IMR-90 (cell line): ENCODE measurements at regions not wholly inside any gene's neighbourhood (a gene's known extent, or its start where the extent isn't known, plus 50 kb on each side); places are given as distances from the start of the nearest gene placed in this dataset.

Experiments used
- ATAC-seq: fragments of 200-7000 bp; cut with Tn5 transposase; 2 replicates; pipeline ENCODE4 v1.9.1; 2020; ENCODE audit warnings: low read depth, mild to moderate bottlenecking, moderate library complexity
- BruUV-seq: library from RNA; stranded (reverse); fragments of 400-500 nt; replicated peaks from 2 replicates; lab custom pipeline; 2021; lab: Mats Ljungman, UMichigan
- CTCF ChIA-PET: fragments of 300-600 bp; formaldehyde crosslinking; extraction: SDS; loops from one replicate; lab custom pipeline; 2021; ENCODE audit warnings: antibody characterized with exemption; lab: Yijun Ruan, JAX
- POLR2A ChIA-PET: fragments of 300-600 bp; sonication (Branson Sonifier 250); formaldehyde crosslinking; loops from one replicate; lab custom pipeline; 2022; ENCODE audit warnings: antibody characterized with exemption; ENCODE audit not compliant: unreplicated experiment; lab: Charles Lee
- DNase-seq: peaks from one replicate; pipeline ENCODE4 v3.0.0; 2013
- H2AFZ ChIP-seq: replicated peaks from 2 replicates; pipeline ENCODE3; 2013; ENCODE audit warnings: low read length, mild to moderate bottlenecking; ENCODE audit not compliant: poor library complexity
- H2AK5ac ChIP-seq: 2 replicates; pipeline ENCODE4 v1.6.1; 2013; ENCODE audit warnings: low read depth, low read length, inconsistent platforms
- H2AK9ac ChIP-seq: replicated peaks from 2 replicates; pipeline ENCODE3; 2013; ENCODE audit warnings: mild to moderate bottlenecking, low read depth, low read length, moderate library complexity; ENCODE audit not compliant: poor library complexity
- H2BK120ac ChIP-seq: 2 replicates; pipeline ENCODE4 v1.6.1; 2013; ENCODE audit warnings: low read depth, low read length, inconsistent platforms
- H2BK15ac ChIP-seq: 3 replicates; pipeline ENCODE4 v1.6.1; 2013; ENCODE audit warnings: low read depth, low read length, inconsistent platforms
- H2BK20ac ChIP-seq: 2 replicates; pipeline ENCODE4 v1.6.1; 2013; ENCODE audit warnings: low read depth, mild to moderate bottlenecking, inconsistent platforms, low read length, moderate library complexity
- H2BK5ac ChIP-seq: 2 replicates; pipeline ENCODE4 v1.6.1; 2013; ENCODE audit warnings: mild to moderate bottlenecking, low read depth, low read length, inconsistent platforms; ENCODE audit not compliant: poor library complexity, severe bottlenecking
- H3K14ac ChIP-seq: replicated peaks from 2 replicates; pipeline ENCODE4 v1.6.1; 2013; ENCODE audit warnings: low read depth, low read length, inconsistent platforms
- H3K18ac ChIP-seq: 2 replicates; pipeline ENCODE4 v1.6.1; 2013; ENCODE audit warnings: low read depth, low read length, control low read depth
- H3K23ac ChIP-seq: 2 replicates; pipeline ENCODE4 v1.6.1; 2013; ENCODE audit warnings: low read depth, low read length, inconsistent platforms
- H3K27ac ChIP-seq: 2 replicates; pipeline ENCODE4 v1.5.1; 2013; ENCODE audit warnings: mild to moderate bottlenecking, control low read depth, low read length; ENCODE audit not compliant: insufficient read depth
- H3K27me3 ChIP-seq: 2 replicates; pipeline ENCODE4 v1.6.1; 2013; ENCODE audit warnings: low read length; ENCODE audit not compliant: control insufficient read depth, insufficient read depth
- H3K36me3 ChIP-seq: 2 replicates; pipeline ENCODE4 v1.6.1; 2013; ENCODE audit warnings: low read length, mixed read lengths; ENCODE audit not compliant: control insufficient read depth, insufficient read depth
- H3K4ac ChIP-seq: 2 replicates; pipeline ENCODE4 v1.6.1; 2013; ENCODE audit warnings: low read depth, low read length, inconsistent platforms
- H3K4me1 ChIP-seq: 2 replicates; pipeline ENCODE4 v1.6.1; 2013; ENCODE audit warnings: low read length, mixed read lengths; ENCODE audit not compliant: control insufficient read depth, insufficient read depth
- H3K4me2 ChIP-seq: 2 replicates; pipeline ENCODE4 v1.6.1; 2013; ENCODE audit warnings: low read depth, mild to moderate bottlenecking, control low read depth, low read length, moderate library complexity
- H3K4me3 ChIP-seq: 2 replicates; pipeline ENCODE4 v1.5.1; 2013; ENCODE audit warnings: low read depth, mild to moderate bottlenecking, control low read depth, low read length, moderate library complexity; ENCODE audit not compliant: insufficient read depth
- H3K56ac ChIP-seq: 2 replicates; pipeline ENCODE4 v1.6.1; 2013; ENCODE audit warnings: low read length, inconsistent platforms; ENCODE audit not compliant: insufficient read depth; ENCODE audit errors: extremely low read depth
- H3K79me1 ChIP-seq, 2 experiments: 2 replicates each; pipeline ENCODE4 v1.6.1; 2013; ENCODE audit warnings: low read length in 2 of 2, inconsistent platforms in 1 of 2, low read depth in 1 of 2
- H3K9ac ChIP-seq: 2 replicates; pipeline ENCODE4 v1.6.1; 2013; ENCODE audit warnings: low read depth, low read length, control low read depth
- H3K9me1 ChIP-seq: 2 replicates; pipeline ENCODE4 v1.6.1; 2013; ENCODE audit warnings: low read length, inconsistent platforms; ENCODE audit not compliant: insufficient read depth
- H3K9me3 ChIP-seq: 2 replicates; pipeline ENCODE4 v1.6.1; 2013; ENCODE audit warnings: low read length; ENCODE audit not compliant: control insufficient read depth, insufficient read depth
- H4K20me1 ChIP-seq: 2 replicates; pipeline ENCODE4 v1.6.1; 2013; ENCODE audit warnings: low read length, inconsistent platforms; ENCODE audit not compliant: insufficient read depth
- H4K5ac ChIP-seq: 2 replicates; pipeline ENCODE4 v1.6.1; 2013; ENCODE audit warnings: mild to moderate bottlenecking, low read depth, low read length, control low read depth
- H4K8ac ChIP-seq, 2 experiments: 2 replicates each; pipeline ENCODE4 v1.6.1; 2013; ENCODE audit warnings: low read depth in 2 of 2, low read length in 2 of 2, control low read depth in 1 of 2, inconsistent platforms in 1 of 2
- H4K91ac ChIP-seq: 2 replicates; pipeline ENCODE4 v1.6.1; 2013; ENCODE audit warnings: low read depth, low read length, inconsistent platforms; ENCODE audit not compliant: insufficient read depth
- BHLHE40 ChIP-seq: fragments of 150-350 bp; IDR thresholded peaks from 2 replicates; pipeline ENCODE4 v1.6.1; 2016; ENCODE audit warnings: mild to moderate bottlenecking, low read depth, low read length
- CEBPB ChIP-seq: IDR thresholded peaks from 2 replicates; pipeline ENCODE4 v1.6.1; 2012; ENCODE audit warnings: low read depth, low read length, improper control_type of control experiment
- CHD1 ChIP-seq: IDR thresholded peaks from 2 replicates; pipeline ENCODE4 v1.6.1; 2012; ENCODE audit warnings: low read depth, low read length, improper control_type of control experiment
- FOS ChIP-seq: fragments of 150-350 bp; IDR thresholded peaks from 2 replicates; pipeline ENCODE4 v1.6.1; 2016; ENCODE audit warnings: low read depth, low read length
- MAFK ChIP-seq: IDR thresholded peaks from 2 replicates; pipeline ENCODE4 v1.6.1; 2012; ENCODE audit warnings: low read depth, low read length, improper control_type of control experiment
- MAZ ChIP-seq: IDR thresholded peaks from 2 replicates; pipeline ENCODE4 v1.6.1; 2012; ENCODE audit warnings: low read depth, mild to moderate bottlenecking, low read length, improper control_type of control experiment, moderate library complexity, borderline replicate concordance
- MXI1 ChIP-seq: IDR thresholded peaks from 2 replicates; pipeline ENCODE4 v1.6.1; 2012; ENCODE audit warnings: low read depth, mild to moderate bottlenecking, low read length, moderate library complexity, borderline replicate concordance
- NFE2L2 ChIP-seq: fragments of 150-350 bp; IDR thresholded peaks from 2 replicates; pipeline ENCODE4 v1.6.1; 2016; ENCODE audit warnings: low read depth, mild to moderate bottlenecking, low read length
- POLR2A ChIP-seq: IDR thresholded peaks from 2 replicates; pipeline ENCODE4 v1.6.1; 2012; ENCODE audit warnings: mild to moderate bottlenecking, low read depth, low read length
- RAD21 ChIP-seq: IDR thresholded peaks from 2 replicates; pipeline ENCODE4 v1.6.1; 2012; ENCODE audit warnings: low read length, improper control_type of control experiment
- RCOR1 ChIP-seq: IDR thresholded peaks from 2 replicates; pipeline ENCODE4 v1.6.1; 2012; ENCODE audit warnings: mild to moderate bottlenecking, low read length, improper control_type of control experiment; ENCODE audit not compliant: insufficient replicate concordance
- RFX5 ChIP-seq: IDR thresholded peaks from 2 replicates; pipeline ENCODE4 v1.8.0; 2012; ENCODE audit warnings: low read depth, mild to moderate bottlenecking, low read length, moderate library complexity
- SMC3 ChIP-seq: fragments of 150-350 bp; IDR thresholded peaks from 2 replicates; pipeline ENCODE4 v1.6.1; 2016; ENCODE audit warnings: low read depth, mild to moderate bottlenecking, antibody characterized with exemption, low read length, moderate library complexity
- WGBS, 2 experiments: methylation state at CpG; one replicate each; pipeline versions ENCODE4 v1.1.5 to v1.1.7; 2013; ENCODE audit warnings: missing lambda C conversion rate in 2 of 2; ENCODE audit not compliant: insufficient read length in 1 of 2; ENCODE audit errors: extremely low coverage in 2 of 2; 5-methylcytosine and 5-hydroxymethylcytosine counted together
- dilution Hi-C: fragments of 300-500 bp; cut with HindIII; formaldehyde crosslinking; loops from one replicate; pipeline ENCODE4 v1.14.3; 2018; ENCODE audit warnings: low sequenced_read_pairs; ENCODE audit not compliant: unreplicated experiment
- in situ Hi-C: fragments of 300-500 bp; cut with MboI; formaldehyde crosslinking; loops from 3 replicates; pipeline ENCODE4 v1.14.3; 2019; ENCODE audit warnings: low sequenced_read_pairs, inconsistent platforms, mixed read lengths
- intact Hi-C: fragments of 100-400 bp; cut with micrococcal nuclease; formaldehyde crosslinking; loops from 2 replicates; pipeline ENCODE4 v1.10.0; 2022
- TF ChIP-seq, protein P1 (sequence below): fragments of 150-350 bp; IDR thresholded peaks from 2 replicates; pipeline ENCODE4 v1.6.1; 2016; ENCODE audit warnings: low read depth, mild to moderate bottlenecking, low read length, moderate library complexity, borderline replicate concordance
- TF ChIP-seq, protein P2 (sequence below): fragments of 150-350 bp; IDR thresholded peaks from 2 replicates; pipeline ENCODE4 v1.6.1; 2017; ENCODE audit warnings: mild to moderate bottlenecking, antibody characterized with exemption, low read length, low read depth
- TF ChIP-seq, protein P3 (sequence below): conservative IDR thresholded peaks from 2 replicates; pipeline ENCODE4 v1.5.1; 2012; ENCODE audit warnings: mild to moderate bottlenecking, low read depth, low read length, improper control_type of control experiment

DNA sequence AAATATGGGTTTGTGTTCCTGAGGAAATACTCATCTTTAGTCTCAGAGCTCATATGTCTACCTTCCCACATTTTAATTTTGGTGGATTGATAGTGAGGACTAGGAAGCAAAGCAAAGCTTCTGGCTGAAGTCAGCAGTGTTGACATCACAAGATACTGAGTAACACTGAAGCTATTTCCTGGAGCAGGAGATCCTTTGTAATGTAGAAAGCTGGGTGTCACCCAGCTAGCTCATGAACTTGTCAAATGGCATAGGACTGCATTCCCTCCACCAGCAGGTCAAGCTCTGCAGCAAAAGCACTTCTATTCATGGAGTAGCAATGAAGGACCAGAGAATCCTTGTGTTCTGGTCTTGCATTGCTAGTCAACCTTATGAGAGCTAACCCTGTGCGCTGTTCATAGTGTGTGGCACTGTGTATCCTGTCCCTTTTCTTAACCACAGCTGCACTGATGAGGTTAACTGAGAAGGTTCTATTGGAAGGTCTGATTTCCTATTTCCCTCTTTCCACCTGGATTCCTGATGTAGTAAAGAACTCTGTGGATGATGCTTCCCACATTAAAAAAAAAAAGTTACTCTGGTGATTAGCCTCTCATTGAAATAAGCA, 94.8 kb upstream of the ZNF804B start:
- dilution Hi-C loops (no loop called here), in situ Hi-C loops (no loop called here)

More for the DNA sequence above, 94.8 kb upstream of the ZNF804B start:
- no peak overlapping the region for H3K4me2 ChIP-seq
- H3K27ac ChIP-seq: no peak overlapping the region
- H4K5ac ChIP-seq: no peak overlapping the region
- intact Hi-C loops: no loop called here
- TF ChIP-seq CEBPB (no peak), MXI1 (no peak), RCOR1 (no peak), RFX5 (no peak), MAFK (no peak), POLR2A (no peak), RAD21 (no peak), MAZ (no peak), NFE2L2 (no peak), CHD1 (no peak), FOS (no peak), SMC3 (no peak), BHLHE40 (no peak)
- TF ChIP-seq, protein P1, sequence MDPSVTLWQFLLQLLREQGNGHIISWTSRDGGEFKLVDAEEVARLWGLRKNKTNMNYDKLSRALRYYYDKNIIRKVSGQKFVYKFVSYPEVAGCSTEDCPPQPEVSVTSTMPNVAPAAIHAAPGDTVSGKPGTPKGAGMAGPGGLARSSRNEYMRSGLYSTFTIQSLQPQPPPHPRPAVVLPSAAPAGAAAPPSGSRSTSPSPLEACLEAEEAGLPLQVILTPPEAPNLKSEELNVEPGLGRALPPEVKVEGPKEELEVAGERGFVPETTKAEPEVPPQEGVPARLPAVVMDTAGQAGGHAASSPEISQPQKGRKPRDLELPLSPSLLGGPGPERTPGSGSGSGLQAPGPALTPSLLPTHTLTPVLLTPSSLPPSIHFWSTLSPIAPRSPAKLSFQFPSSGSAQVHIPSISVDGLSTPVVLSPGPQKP: no peak
- TF ChIP-seq, protein P2, sequence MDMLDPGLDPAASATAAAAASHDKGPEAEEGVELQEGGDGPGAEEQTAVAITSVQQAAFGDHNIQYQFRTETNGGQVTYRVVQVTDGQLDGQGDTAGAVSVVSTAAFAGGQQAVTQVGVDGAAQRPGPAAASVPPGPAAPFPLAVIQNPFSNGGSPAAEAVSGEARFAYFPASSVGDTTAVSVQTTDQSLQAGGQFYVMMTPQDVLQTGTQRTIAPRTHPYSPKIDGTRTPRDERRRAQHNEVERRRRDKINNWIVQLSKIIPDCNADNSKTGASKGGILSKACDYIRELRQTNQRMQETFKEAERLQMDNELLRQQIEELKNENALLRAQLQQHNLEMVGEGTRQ: no peak
- TF ChIP-seq, protein P3, sequence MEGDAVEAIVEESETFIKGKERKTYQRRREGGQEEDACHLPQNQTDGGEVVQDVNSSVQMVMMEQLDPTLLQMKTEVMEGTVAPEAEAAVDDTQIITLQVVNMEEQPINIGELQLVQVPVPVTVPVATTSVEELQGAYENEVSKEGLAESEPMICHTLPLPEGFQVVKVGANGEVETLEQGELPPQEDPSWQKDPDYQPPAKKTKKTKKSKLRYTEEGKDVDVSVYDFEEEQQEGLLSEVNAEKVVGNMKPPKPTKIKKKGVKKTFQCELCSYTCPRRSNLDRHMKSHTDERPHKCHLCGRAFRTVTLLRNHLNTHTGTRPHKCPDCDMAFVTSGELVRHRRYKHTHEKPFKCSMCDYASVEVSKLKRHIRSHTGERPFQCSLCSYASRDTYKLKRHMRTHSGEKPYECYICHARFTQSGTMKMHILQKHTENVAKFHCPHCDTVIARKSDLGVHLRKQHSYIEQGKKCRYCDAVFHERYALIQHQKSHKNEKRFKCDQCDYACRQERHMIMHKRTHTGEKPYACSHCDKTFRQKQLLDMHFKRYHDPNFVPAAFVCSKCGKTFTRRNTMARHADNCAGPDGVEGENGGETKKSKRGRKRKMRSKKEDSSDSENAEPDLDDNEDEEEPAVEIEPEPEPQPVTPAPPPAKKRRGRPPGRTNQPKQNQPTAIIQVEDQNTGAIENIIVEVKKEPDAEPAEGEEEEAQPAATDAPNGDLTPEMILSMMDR: no peak
- no CpG with 5 or more reads among the region's 1 CpG for WGBS, 2 experiments
- H3K18ac ChIP-seq: no peak overlapping the region
- H2AK5ac ChIP-seq: no peak overlapping the region
- no peak for DNase-seq
- no peak overlapping the region for H2AFZ ChIP-seq
- H3K9me1 ChIP-seq: no peaks in the 10 kb centered on the region
- H2BK15ac ChIP-seq: no peak overlapping the region
- no peaks in the 10 kb centered on the region for H3K27me3 ChIP-seq
- H3K4me1 ChIP-seq: no peaks in the 10 kb centered on the region
- no peak for ATAC-seq
- H2AK9ac ChIP-seq: no peak overlapping the region
- peaks cover 2% of the 10 kb centered on the region; the same call in 1 of the 2 replicates for H3K9me3 ChIP-seq
- no peak overlapping the region for H2BK120ac ChIP-seq
- BruUV-seq: no TSS peak
- ChIA-PET POLR2A (no interaction called here), CTCF (no interaction called here)
- H3K23ac ChIP-seq: no peak overlapping the region
- H3K79me1 ChIP-seq: no peaks in the 10 kb centered on the region
- no peak overlapping the region for H3K56ac ChIP-seq
- no peak overlapping the region for H4K91ac ChIP-seq
- H3K36me3 ChIP-seq: no peaks in the 10 kb centered on the region
- H3K4ac ChIP-seq: no peak overlapping the region
- H4K8ac ChIP-seq: no peak overlapping the region
- no peak overlapping the region for H3K14ac ChIP-seq
- no peak overlapping the region for H3K9ac ChIP-seq
- H4K20me1 ChIP-seq: no peaks in the 10 kb centered on the region
- no peak overlapping the region for H2BK20ac ChIP-seq
- H2BK5ac ChIP-seq: no peak overlapping the region
- no peak overlapping the region for H3K4me3 ChIP-seq
